ENCODE measurements at regions not wholly inside any gene's neighbourhood (a gene's known extent, or its start where the extent isn't known, plus 50 kb on each side); places are given as distances from the start of the nearest gene placed in this dataset.

DNA sequence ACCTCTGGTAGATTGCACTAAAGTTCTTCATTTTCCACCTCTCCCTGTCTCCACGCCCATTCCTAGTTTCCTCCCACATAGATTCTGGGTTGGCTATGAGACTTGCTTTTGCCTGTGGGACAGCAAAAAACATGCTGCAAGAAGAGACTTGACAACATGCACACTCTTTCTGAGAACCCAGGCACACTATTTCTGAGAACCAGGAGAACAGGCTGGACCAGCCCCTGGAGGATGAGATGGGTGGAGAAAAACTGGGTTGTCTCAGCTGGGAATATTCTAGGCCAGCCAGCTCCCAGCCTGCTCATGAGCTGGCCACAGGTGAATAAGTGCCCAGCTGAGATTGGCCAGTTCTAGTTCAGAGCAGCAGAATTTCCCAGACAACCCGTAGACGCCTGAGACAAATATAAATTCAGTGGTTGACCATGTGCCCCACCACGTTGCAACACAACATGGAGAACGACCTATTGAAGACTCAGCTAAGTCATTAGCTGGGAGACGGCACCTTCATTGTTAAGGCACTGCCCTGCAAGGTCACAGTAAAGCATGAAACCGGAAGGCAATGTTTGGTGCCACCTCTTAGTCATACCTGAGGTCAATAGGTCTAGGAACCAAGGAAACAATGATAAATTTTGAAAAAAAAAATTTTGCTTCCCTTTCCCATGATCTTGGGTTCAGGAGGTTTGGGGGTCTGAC is 92.7 kb upstream of the AKR1E2 start:
- no peak for DNase-seq (ENCODE audit: low read depth in 2 of 2, low spot score in 1 of 2)

GRCh38 chr10:4730998-4731397 is 95.0 kb upstream of the AKR1E2 start:
- no peak for DNase-seq (ENCODE audit: low read depth in 2 of 2, low spot score in 1 of 2)

DNA sequence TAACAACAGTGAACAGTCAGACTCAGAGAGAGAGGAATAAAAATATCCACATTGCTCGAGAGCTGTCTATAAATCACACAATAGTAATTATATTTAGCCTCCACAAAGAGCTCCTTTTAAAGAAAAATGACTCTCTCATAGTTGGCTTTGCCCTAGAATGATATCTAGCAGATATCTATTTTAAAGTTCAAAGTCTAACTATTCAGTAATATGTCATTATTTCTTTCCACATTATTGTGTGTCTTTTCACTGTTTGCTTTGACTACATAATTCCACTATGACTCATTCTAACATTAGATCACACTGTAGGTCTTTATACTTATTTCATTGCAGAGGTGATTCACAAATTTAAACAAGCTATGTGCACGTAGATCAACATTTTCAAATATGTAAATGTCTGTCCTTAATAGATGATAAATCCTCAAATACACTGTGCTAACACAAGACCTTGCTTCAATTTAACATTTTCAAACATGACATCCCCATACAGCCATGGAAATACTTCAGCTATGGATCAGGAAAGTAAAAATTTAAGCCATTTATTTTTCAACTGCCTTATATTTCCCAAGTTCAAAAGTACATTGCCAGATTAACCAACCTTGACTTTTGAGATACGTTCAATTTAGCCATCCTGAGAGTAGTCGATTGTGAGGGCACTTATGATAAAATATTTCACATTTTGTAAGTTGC is 99.9 kb upstream of the AKR1E2 start:
- no peak for DNase-seq (ENCODE audit: low read depth in 2 of 2, low spot score in 1 of 2)

- no peak for DNase-seq (ENCODE audit: low read depth in 2 of 2, low spot score in 1 of 2)
These were observed 102.1 kb upstream of the AKR1E2 start for GRCh38 chr10:4723860-4724259.

DNA sequence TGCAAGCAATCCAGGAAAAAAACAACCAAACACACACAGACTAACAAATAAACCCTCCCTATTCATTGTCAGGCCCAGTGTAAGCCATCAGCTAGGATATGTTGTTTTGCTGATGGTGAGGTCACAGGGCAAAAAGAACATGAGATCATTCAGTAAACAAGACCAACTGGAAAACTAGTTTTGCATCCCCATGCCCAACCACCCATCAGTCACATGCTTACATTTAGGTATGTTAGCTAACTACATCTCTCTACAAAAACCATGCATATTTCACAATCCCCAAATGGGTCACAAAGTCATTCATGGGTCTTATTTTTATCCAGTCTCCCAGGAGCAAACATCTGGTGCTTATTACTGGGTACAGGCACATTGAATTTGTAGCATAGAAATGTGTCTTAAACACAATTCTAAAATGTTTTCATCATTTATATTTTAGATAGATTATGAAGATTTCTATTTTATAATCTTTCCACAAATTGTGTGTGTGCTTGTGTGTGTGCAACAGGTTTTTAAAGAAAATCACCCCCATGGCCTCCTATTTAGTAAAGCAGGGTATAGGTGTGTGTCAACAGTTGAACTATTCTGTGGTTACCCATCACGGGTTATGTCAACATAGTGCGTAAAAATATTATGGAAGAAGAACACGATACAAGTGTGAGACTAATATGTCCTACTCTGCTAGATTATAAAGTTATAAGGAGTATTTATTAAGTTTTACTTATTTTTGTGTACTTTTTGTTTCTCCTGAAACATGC is 103.8 kb upstream of the AKR1E2 start:
- no peak for DNase-seq (ENCODE audit: low read depth in 2 of 2, low spot score in 1 of 2)

DNA sequence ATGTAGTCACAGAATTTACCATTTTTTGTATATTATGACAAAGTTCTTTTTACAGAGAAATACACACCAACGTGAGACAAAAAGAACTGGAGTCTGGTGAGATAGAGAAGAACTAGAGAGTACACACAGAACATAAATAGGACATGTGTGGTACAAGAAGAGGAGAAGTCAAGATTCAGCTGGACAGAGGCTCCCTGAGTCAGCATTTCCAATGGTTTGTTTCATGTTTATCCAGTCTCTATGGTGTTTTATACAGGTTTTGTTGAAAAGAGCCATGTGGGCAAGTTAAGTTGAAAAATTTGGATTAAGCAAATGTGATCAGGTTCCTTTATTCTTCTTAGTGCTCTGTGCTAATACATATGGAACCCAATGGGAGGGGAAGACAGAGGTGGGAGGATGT is 105.5 kb upstream of the AKR1E2 start:
- no peak for DNase-seq (ENCODE audit: low read depth in 2 of 2, low spot score in 1 of 2)

DNA sequence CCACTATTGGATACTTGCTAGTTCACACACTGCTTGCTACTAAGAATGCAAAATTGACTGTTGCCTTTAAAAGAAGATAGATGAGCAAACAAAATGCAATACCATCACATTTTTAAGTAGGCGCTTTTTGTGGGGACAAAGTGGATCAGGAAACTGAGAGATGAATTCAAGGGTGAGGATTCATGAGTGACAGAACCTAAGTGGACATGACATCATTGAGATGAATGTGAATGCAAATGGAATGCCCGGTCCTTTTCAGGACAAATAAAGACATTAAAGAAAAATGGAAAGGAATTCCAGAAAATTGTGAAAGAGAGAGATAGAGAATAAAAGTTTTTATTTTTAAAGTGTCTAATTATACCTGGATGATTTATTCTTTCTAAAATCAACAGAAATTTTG is 106.3 kb upstream of the AKR1E2 start:
- no peak for DNase-seq (ENCODE audit: low read depth in 2 of 2, low spot score in 1 of 2)

- DNase-seq (ENCODE audit: low read depth in 2 of 2, low spot score in 1 of 2) = no peak
These were observed 107.0 kb upstream of the AKR1E2 start for GRCh38 chr10:4719036-4719435.

DNA sequence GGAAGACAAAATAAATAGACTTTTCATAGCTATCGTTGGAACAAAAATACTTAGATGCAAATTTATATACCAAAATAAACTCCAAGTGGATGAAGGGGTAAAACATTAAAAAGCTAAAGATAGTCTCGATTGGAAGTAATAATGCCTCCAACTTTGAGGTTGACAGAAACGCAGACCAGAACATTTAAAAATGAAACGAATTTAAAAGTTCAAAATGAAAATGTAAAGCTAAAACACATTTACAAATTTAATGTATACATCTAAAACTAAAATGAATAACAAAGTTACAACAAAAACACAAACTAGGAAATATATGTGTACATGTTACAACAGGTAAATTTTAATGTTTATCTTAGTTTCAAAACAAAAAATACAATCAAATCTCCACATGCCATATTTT is 107.5 kb upstream of the AKR1E2 start:
- DNase-seq (ENCODE audit: low read depth in 2 of 2, low spot score in 1 of 2) = no peak

DNA sequence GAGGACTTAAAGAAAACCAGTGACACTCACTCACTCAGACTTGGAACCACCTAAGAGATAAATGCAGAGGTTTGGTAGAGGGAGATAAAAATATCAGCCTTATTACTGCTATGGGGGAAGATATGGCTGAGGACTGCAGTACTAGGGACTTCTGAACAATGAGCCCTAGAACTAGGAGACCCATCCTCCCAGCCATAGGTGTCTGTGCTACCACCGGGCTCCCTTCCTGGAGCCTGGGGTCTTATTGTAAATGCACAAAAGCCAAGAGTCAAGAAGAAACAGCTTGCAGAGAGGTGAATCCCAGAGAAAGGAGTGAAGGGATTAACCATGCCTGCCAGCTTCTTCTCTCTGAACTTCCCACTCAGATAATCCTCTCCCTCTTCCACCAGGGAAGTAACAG is 108.3 kb upstream of the AKR1E2 start:
- no peak for DNase-seq (ENCODE audit: low read depth in 2 of 2, low spot score in 1 of 2)

DNA sequence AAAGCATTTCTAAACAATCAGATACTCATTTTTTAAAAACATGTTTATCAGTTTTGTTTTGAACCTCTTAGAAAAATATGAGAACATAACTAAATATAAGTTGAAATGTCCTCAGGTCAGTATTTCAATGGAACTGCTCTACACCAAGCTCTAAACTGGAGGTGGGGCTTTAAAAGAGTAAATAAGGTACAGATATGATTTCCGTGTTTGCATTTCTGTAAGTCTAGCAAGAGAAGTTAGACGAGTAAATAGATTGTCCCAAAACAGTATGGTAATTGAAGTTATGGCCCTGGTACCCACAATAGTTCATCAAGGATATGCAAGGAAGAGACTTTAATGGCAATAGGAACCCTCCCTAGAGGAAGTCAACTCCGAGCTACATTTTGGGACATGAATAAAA is 115.1 kb upstream of the AKR1E2 start:
- no peak for DNase-seq (ENCODE audit: low read depth in 2 of 2, low spot score in 1 of 2)

GRCh38 chr10:4708123-4708759 is 117.8 kb upstream of the AKR1E2 start:
- DNase-seq (ENCODE audit: low read depth in 2 of 2, low spot score in 1 of 2) = no peak

- no peak for DNase-seq (ENCODE audit: low read depth in 2 of 2, low spot score in 1 of 2)
These were observed 118.8 kb upstream of the AKR1E2 start for GRCh38 chr10:4707221-4707620.

DNA sequence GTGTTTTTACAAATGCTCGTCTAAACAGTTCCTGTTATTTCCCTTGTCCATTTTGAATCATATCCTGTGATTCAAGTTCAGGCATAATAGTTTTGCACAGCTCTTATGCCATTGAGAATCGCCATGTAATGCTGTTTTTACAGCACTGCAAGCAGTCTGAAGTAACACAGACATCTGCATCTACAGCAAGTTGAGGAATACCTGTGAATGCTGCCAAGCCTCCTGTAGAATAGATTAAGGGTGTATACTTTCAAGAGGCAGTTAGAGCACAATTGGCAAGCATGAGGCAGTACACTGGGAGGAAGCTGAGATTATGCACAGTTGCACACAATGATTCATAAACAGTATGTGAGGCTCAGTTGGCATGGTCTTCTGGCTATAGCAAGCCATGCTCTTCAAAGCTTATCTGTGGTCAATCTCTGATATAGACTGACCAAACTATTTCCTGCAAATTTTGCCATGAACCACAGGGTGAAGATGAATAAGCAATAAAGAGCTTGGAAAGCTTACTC is 121.9 kb upstream of the AKR1E2 start:
- DNase-seq (ENCODE audit: low read depth in 2 of 2, low spot score in 1 of 2) = no peak

DNA sequence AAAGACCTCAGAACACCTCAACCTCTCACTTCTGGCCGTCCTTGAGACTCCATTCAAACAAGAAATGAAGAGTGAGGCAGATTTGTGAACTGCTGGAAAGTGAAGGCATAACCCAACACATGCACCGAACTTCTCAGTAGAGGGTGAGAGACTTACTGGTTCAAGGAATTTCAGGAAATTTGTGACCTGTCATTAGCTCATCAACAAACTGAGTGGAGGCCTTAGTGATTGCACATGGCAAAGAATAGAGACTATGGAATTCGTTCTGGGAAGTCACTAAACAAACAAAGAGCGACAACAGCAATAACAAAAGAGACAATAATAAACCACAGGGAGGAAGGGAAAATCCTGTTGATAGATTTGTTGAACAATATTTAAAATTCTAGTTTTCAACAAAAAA is 125.0 kb upstream of the AKR1E2 start:
- no peak for DNase-seq (ENCODE audit: low read depth in 2 of 2, low spot score in 1 of 2)

- DNase-seq (ENCODE audit: low read depth in 2 of 2, low spot score in 1 of 2) = no peak
These were observed 125.9 kb upstream of the AKR1E2 start for GRCh38 chr10:4699950-4700730.

- DNase-seq (ENCODE audit: low read depth in 2 of 2, low spot score in 1 of 2) = no peak
These were observed 127.9 kb upstream of the AKR1E2 start for GRCh38 chr10:4698075-4698474.

- no peak for DNase-seq (ENCODE audit: low read depth in 2 of 2, low spot score in 1 of 2)
These were observed 129.8 kb upstream of the AKR1E2 start for GRCh38 chr10:4696186-4696585.

GRCh38 chr10:4693967-4694366 is 132.0 kb upstream of the AKR1E2 start:
- no peak for DNase-seq (ENCODE audit: low read depth in 2 of 2, low spot score in 1 of 2)

- no peak for DNase-seq (ENCODE audit: low read depth in 2 of 2, low spot score in 1 of 2)
These were observed 133.8 kb upstream of the AKR1E2 start for GRCh38 chr10:4692206-4692605.

DNA sequence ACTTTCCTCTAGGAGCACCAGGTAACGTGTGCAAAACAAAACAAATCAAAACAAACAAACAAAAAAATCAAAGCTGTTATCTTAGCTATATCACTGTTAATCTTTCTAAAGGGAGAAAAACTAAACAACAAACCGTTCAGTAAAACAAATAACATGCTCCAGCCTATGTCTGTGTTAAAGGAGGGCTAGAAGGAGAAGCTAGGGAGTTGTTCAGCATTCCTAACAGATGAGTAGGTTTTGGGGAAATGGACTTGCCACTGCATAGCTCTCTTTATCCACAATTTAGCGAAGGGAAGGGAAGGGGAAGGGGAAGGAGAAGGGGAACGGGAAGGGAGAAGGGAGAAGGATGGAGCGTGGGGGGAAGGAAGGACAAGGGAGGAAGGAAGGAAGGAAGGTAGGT is 134.2 kb upstream of the AKR1E2 start:
- DNase-seq (ENCODE audit: low read depth in 2 of 2, low spot score in 1 of 2) = no peak

Data from stimulated activated CD8-positive, alpha-beta memory T cell treated with anti-CD3 and anti-CD28 coated beads, Interleukin-4, amount 100 ng/mL, for 4 hours (primary cell).